Fibroblast of the conjunctiva (primary cell): ENCODE measurements at regions not wholly inside any gene's neighbourhood (a gene's known extent, or its start where the extent isn't known, plus 50 kb on each side); places are given as distances from the start of the nearest gene placed in this dataset.

Experiments used
- DNase-seq: peaks from one replicate; pipeline ENCODE4 v3.0.0-alpha.2; 2010; ENCODE audit warnings: low read depth

GRCh38 chr4:156238171-156238570 is 284.5 kb upstream of the CTSO start:
- no peak for DNase-seq

GRCh38 chr4:156237231-156237630 is 283.6 kb upstream of the CTSO start:
- no peak for DNase-seq

DNA sequence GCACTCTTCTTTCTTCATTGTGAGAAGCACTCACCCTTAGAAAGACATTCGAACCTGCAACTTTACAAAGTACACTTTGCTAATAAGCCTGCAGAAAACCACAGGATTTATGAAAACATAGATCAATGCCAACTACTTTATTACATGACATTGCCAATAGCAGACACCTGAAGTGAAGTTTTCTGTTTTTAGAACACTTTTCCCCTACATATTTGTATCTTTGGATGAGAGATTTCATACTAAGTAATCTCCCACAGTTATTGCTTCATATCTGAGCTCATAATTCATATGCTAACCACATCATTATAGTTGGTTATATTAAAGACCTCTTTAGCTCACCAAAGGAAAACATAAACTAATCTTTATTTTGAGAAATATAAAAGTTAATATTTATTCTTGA is 276.5 kb upstream of the CTSO start:
- DNase-seq, result no peak

DNA sequence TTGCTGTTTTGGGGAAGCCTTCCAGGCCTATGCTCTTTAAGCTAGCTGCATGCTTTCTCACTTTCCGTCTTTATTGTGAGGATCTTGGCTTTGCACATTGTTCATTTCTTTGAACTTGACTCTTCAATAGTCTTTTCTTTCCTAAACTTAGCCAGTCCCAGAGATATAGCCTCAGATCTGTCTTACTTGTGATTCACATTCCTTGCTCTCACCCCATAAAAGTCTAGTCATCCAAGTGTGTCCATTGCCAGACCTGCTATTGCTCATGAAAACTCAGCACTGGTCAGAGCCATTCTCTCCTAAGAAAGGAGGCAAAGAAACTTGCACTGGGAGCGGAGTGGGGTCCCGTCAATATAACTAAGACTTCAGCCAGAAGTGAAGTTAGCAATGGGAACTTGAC is 275.0 kb upstream of the CTSO start:
- no peak for DNase-seq

GRCh38 chr4:156227321-156227720 is 273.7 kb upstream of the CTSO start:
- DNase-seq, result no peak

DNA sequence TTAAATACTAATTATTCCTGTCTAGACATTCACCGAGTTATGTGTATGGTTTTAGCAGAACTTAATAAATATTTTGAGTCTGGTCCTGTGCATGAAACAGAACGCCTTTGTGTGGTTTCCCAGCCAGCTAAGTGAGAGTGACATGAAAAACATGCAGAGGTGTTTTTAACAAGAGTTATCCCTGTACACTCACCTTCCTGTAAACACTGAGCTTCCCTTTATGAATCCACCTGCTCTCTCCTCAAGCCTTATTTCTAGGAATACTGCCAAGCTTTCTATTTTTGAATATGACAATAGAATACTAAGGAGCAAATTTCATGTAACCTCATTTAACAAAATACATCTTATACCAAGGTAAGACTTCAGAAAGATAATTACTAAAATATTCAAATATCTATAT is 270.3 kb upstream of the CTSO start:
- DNase-seq, result no peak

GRCh38 chr4:156217236-156217635 is 263.6 kb upstream of the CTSO start:
- DNase-seq, result no peak

DNA sequence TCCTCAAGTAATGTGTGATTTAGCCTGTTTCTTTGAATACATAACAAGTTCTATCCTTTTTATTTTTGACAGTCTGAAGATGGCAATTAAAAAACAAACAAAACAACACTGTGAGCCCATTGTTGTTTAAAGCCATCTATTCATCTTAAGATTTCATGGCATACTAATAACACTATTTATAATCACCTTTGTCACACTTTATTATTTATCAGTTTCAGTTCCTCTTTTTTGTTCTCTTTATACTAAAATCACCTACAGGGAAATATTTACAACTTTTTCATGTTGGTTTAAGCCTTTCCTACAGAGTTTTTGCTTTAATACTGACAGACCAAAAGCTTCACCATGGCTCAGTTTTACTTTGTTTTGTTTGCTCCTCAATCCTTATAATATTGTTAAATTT is 247.4 kb upstream of the CTSO start:
- no peak for DNase-seq

GRCh38 chr4:156198511-156198910 is 244.8 kb upstream of the CTSO start:
- DNase-seq, result no peak

DNA sequence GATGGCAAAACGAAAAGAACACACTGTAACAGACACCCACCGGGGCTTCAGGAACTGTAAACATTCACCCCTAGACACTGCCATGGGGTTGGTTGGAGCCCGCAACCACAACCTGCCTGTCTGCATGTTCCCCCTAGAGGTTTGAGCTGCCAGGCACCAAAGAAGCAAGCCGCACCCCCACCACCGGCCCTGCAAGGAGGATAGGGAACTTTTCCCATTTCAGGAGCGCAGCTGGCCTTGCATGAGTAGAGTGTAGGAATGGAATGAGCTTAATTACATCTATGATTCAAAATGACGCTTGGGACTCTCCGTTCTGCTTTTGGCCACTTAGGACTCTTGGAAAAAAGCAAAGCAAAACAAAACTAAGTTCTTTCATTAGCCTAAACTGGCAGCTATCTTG is 243.6 kb upstream of the CTSO start:
- DNase-seq, result no peak

DNA sequence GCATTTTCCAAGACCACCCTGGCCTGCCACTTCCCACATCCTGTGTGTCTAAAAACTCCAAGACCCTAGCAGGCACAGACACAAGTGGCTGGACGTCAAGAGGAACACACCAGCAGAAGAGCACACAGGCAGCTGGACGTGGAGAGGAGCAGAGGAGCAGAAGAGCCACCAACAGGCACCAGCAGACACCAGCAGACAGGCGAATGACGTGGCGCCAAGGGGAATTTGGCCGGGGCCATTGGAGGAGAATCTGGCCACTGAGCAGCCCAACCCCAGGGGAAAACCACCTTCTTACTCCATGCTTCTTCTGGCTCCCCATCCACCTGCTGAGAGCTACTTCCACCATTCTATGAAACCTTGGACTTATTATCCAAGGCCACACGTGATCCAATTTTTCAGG is 243.1 kb upstream of the CTSO start:
- no peak for DNase-seq

- DNase-seq, result no peak
Measured at GRCh38 chr4:156195914-156196313, 242.2 kb upstream of the CTSO start.

GRCh38 chr4:156194896-156195295 is 241.2 kb upstream of the CTSO start:
- no peak for DNase-seq

GRCh38 chr4:156193800-156194199 is 240.1 kb upstream of the CTSO start:
- DNase-seq, result no peak

- DNase-seq, result no peak
Measured at GRCh38 chr4:156193106-156193505, 239.4 kb upstream of the CTSO start.

GRCh38 chr4:156192033-156192432 is 238.4 kb upstream of the CTSO start:
- DNase-seq, result no peak

GRCh38 chr4:156191044-156191781 is 237.5 kb upstream of the CTSO start:
- no peak for DNase-seq

DNA sequence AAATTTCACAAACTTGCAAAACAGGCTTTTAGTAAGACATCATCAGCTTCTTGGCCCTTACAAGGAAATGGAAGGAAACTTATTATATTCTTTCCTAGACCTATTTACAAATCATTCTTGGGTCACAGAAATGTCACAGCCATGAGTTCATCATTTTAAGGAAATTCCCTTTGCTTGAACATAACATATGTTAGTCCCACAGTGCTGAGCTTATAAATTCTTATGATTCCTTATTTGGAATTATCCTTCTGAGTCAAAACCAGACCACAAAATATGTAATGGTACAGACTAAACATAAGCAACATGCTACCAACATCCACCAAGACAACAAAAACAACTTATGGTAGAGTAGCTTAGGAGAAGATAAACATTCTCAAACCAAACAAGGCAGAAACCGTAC is 236.9 kb upstream of the CTSO start:
- no peak for DNase-seq

DNA sequence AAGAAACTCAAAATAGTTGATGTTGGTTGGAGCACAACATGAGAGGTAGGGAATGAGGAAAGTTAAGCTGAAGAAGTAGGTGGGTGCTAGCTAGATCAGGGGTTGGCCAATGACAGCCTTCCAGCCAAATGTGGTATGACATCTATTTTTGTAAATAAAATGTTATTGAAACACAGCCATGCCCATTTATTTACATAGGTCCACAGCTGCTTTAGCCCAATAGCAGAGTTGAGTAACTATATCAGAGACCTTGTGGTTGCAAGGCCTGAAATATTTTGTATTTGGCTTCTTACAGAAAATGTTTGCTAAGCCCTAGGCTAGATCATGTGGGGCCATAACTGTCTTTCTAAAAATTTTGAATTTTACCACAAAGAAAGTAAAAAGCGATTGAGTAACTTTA is 234.9 kb upstream of the CTSO start:
- no peak for DNase-seq

DNA sequence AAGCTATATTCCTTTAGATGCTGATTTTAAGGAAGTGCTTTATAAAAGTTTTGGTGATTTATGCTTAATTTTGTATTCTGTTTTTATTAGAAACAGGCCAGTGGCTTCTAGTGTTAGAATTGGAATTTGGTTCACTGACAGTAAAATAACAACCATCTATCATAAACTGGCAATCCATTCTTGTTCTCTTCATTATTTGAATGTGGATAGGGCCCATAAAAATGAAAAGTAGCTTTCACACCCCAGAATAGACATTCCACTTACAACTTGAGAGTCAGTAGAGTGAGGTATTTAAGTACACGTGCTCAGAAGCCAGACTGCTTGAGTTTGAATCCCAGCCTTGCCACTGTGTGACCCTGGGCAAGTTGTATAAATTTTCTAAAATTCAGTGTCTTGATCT is 232.4 kb upstream of the CTSO start:
- DNase-seq, result no peak

- DNase-seq, result no peak
Measured at GRCh38 chr4:156185514-156186055, 231.9 kb upstream of the CTSO start.

DNA sequence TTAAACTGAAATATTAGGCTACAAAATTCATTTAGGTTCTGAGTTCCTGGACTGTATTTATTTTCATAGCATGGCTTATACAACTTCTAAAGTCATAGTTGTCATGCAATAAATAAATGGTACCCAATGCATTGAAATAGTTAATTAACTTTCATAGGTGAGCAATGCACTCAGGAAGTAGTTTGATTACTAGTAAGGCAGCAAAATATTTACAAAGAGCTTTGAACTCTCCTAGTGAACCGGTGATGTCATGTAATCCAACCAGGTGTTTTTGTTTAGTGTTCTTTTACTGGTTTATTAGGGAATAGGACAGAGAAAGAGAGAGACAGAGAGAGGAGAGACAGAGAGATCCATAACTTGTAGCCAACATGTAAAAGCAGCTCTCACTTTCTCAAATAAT is 228.6 kb upstream of the CTSO start:
- DNase-seq, result no peak

GRCh38 chr4:156177941-156178340 is 224.3 kb upstream of the CTSO start:
- no peak for DNase-seq

DNA sequence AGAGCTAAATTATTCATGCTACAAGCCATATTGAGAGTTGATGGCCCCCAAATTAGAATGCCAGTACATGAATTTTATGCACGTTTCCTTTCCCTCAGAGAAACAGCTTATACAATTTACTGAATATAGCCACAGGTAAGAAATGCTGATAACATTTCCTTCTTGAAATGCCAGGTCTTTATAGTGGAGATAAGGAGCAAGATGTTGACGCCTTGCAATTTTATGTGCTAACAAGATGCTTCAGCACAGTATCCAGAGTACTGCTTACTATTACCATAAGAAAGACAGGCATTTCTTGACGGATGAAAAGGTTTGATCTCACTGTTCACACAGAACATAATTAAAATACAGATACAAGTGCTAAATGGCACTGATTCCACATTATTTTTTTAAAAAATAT is 223.2 kb upstream of the CTSO start:
- DNase-seq, result no peak
